NCI-H526 treated with DMSO at 0.1 percent for 48 hours (cell line): ENCODE measurements at regions not wholly inside any gene's neighbourhood (a gene's known extent, or its start where the extent isn't known, plus 50 kb on each side); places are given as distances from the start of the nearest gene placed in this dataset.
"Not testable (repeated sequence)": the region's sequence is repeated elsewhere in the genome, so short reads cannot be mapped to it uniquely, and the experiment has no call there.

ENCODE experiments used
- DNase-seq: peaks from one replicate; lab custom pipeline; 2025; lab: John Stamatoyannopoulos, UW

GRCh38 chr4:96317891-96318290 lies 478.0 kb downstream of the PDHA2 start:
- no peak for DNase-seq

GRCh38 chr4:96326846-96327245 lies 487.0 kb downstream of the PDHA2 start:
- no peak for DNase-seq

- no peak for DNase-seq
Observed at GRCh38 chr4:96342196-96342595, 502.3 kb downstream of the PDHA2 start.

GRCh38 chr4:96342790-96343455 lies 503.0 kb downstream of the PDHA2 start:
- no peak for DNase-seq

- no peak for DNase-seq
Observed at GRCh38 chr4:96343836-96344235, 503.9 kb downstream of the PDHA2 start.

GRCh38 chr4:96347582-96347981 lies 507.7 kb downstream of the PDHA2 start:
- DNase-seq, result no peak

- DNase-seq, result no peak
Observed at GRCh38 chr4:96352051-96352517, 512.2 kb downstream of the PDHA2 start.

GRCh38 chr4:96354036-96354712 lies 514.3 kb downstream of the PDHA2 start:
- no peak for DNase-seq

- no peak for DNase-seq
Observed at GRCh38 chr4:96355414-96355813, 515.5 kb downstream of the PDHA2 start.

GRCh38 chr4:96356591-96357370 lies 516.9 kb downstream of the PDHA2 start:
- no peak for DNase-seq

GRCh38 chr4:96366632-96367031 lies 526.7 kb downstream of the PDHA2 start:
- DNase-seq, result no peak

- no peak for DNase-seq
Observed at GRCh38 chr4:96375367-96375766, 535.5 kb downstream of the PDHA2 start.

GRCh38 chr4:96379524-96379923 lies 539.6 kb downstream of the PDHA2 start:
- DNase-seq, result no peak

GRCh38 chr4:96380106-96380505 lies 540.2 kb downstream of the PDHA2 start:
- no peak for DNase-seq

GRCh38 chr4:96383349-96383748 lies 543.5 kb downstream of the PDHA2 start:
- no peak for DNase-seq

GRCh38 chr4:96389770-96390169 lies 549.9 kb downstream of the PDHA2 start:
- DNase-seq, result no peak

- no peak for DNase-seq
Observed at GRCh38 chr4:96390404-96390803, 550.5 kb downstream of the PDHA2 start.

- DNase-seq, result no peak
Observed at GRCh38 chr4:96395747-96396146, 555.9 kb downstream of the PDHA2 start.

- DNase-seq, result no peak
Observed at GRCh38 chr4:96406742-96407141, 566.8 kb downstream of the PDHA2 start.

- no peak for DNase-seq
Observed at GRCh38 chr4:96407225-96407624, 567.3 kb downstream of the PDHA2 start.

GRCh38 chr4:96407738-96408463 lies 568.0 kb downstream of the PDHA2 start:
- no peak for DNase-seq

GRCh38 chr4:96414853-96415252 lies 575.0 kb downstream of the PDHA2 start:
- not testable (repeated sequence) for DNase-seq
